Erythroblast (primary cell): ENCODE measurements at regions not wholly inside any gene's neighbourhood (a gene's known extent, or its start where the extent isn't known, plus 50 kb on each side); places are given as distances from the start of the nearest gene placed in this dataset.

Experiments used
- GATA1 ChIP-seq: IDR thresholded peaks from 2 replicates; pipeline ENCODE4 v1.6.1; 2011; ENCODE audit warnings: low read depth, mild to moderate bottlenecking, control low read depth, low read length, moderate library complexity
- POLR2A ChIP-seq: IDR thresholded peaks from 2 replicates; pipeline ENCODE4 v1.6.1; 2011; ENCODE audit warnings: mild to moderate bottlenecking, low read length

DNA sequence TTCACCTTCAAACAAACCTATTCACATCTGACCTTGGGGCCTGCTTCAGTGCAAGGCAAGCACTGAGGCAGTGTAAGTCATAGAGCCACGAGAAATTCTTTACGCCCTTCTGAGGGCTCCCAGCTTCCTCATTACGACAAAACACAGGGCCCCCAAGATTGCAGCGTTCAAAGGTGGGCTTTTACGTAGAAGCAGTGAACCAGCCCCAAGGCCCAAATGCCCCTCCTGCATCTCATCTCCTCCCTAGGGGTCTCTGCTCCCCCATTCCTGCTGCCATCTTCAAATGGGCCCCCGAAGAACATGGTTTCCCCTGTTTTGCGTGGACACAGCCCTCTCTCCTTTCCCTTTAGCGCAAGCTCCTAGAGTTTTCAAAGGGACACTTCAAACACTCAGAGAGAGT, 285.1 kb downstream of the MEX3B start:
- TF ChIP-seq POLR2A (no peak), GATA1 (no peak)
